ENCODE measurements at regions not wholly inside any gene's neighbourhood (a gene's known extent, or its start where the extent isn't known, plus 50 kb on each side); places are given as distances from the start of the nearest gene placed in this dataset.

DNA sequence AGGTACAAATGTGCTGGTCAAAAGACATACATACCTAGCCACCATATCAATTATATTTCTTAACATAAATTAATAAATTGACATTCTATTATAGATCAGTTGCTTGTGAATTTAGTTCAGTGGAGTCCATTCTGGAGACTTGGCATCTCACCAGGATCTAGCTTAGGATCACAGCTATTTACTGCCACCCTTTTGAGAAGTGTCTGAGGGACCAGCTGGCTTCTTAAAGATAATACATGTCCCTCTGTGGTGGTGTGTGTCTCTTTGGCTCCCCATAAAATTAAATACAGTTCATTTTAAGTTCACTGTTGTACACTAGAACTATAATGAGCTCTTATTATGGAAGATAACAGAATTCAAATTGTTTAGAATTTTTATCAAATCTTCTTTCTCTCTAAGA lies 290.7 kb downstream of the PRELID2 start:
- TF ChIP-seq, protein P1, sequence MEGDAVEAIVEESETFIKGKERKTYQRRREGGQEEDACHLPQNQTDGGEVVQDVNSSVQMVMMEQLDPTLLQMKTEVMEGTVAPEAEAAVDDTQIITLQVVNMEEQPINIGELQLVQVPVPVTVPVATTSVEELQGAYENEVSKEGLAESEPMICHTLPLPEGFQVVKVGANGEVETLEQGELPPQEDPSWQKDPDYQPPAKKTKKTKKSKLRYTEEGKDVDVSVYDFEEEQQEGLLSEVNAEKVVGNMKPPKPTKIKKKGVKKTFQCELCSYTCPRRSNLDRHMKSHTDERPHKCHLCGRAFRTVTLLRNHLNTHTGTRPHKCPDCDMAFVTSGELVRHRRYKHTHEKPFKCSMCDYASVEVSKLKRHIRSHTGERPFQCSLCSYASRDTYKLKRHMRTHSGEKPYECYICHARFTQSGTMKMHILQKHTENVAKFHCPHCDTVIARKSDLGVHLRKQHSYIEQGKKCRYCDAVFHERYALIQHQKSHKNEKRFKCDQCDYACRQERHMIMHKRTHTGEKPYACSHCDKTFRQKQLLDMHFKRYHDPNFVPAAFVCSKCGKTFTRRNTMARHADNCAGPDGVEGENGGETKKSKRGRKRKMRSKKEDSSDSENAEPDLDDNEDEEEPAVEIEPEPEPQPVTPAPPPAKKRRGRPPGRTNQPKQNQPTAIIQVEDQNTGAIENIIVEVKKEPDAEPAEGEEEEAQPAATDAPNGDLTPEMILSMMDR (IDR thresholded peaks at IDR 0.05; ENCODE audit: low read depth, low read length), result no peak
- TF ChIP-seq POLR2A (IDR thresholded peaks at IDR 0.05; ENCODE audit: extremely low read depth, insufficient read length), result no peak
- TF ChIP-seq, protein P2, sequence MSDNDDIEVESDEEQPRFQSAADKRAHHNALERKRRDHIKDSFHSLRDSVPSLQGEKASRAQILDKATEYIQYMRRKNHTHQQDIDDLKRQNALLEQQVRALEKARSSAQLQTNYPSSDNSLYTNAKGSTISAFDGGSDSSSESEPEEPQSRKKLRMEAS (IDR thresholded peaks at IDR 0.05; ENCODE audit: low read depth, low read length), result no peak
- TF ChIP-seq MYC (IDR thresholded peaks at IDR 0.05; ENCODE audit: low read depth, low read length), result no peak

Data from NB4 (cell line).